Mesodermal cell (in vitro differentiated cells): ENCODE measurements at regions not wholly inside any gene's neighbourhood (a gene's known extent, or its start where the extent isn't known, plus 50 kb on each side); places are given as distances from the start of the nearest gene placed in this dataset.

Experiments
- H3K27ac ChIP-seq: 2 replicates; pipeline ENCODE4 v1.7.0; 2013; ENCODE audit warnings: mild to moderate bottlenecking, low read depth, low read length, moderate library complexity; ENCODE audit not compliant: severe bottlenecking
- H3K36me3 ChIP-seq: 2 replicates; pipeline ENCODE4 v1.7.1; 2013; ENCODE audit warnings: mild to moderate bottlenecking, low read length, moderate library complexity; ENCODE audit not compliant: control insufficient read depth, insufficient read depth
- H3K4me1 ChIP-seq: one replicate; pipeline ENCODE4 v1.7.1; 2013; ENCODE audit warnings: mild to moderate bottlenecking, low read length; ENCODE audit not compliant: insufficient read depth, control insufficient read depth, poor library complexity, severe bottlenecking
- H3K4me3 ChIP-seq: 2 replicates; pipeline ENCODE4 v1.7.0; 2013; ENCODE audit warnings: low read length, control low read depth, mild to moderate bottlenecking; ENCODE audit not compliant: insufficient read depth, poor library complexity, severe bottlenecking; ENCODE audit errors: extremely low read depth
- H3K9me3 ChIP-seq: 2 replicates; pipeline ENCODE4 v1.7.1; 2013; ENCODE audit warnings: mild to moderate bottlenecking, low read length, moderate library complexity; ENCODE audit not compliant: control insufficient read depth
- WGBS, 2 experiments: methylation state at CpG; one replicate each; pipeline ENCODE4 v1.1.5; 2013; ENCODE audit warnings: missing lambda C conversion rate in 2 of 2; ENCODE audit not compliant: insufficient coverage in 2 of 2; 5-methylcytosine and 5-hydroxymethylcytosine counted together

DNA sequence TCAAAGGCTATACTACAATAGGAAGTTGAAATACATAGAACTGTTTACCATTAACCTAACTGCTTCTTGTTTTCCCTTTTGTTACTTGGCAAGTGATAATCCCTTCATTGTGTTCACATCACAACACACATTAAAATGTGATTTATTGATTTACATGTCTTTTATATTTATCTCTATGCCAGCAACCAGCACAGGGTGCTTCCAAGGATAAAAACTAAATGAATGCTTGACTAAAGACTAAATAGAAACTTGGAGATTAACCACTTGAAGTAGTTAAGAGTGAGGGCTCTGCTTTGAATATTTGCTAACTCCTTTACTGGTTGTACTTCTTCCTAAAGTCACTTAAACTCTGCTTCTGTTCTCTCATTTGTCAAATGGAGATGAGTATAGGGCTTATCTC, 1730.6 kb downstream of the EFNA5 start:
- Histone ChIP-seq H3K4me3 (no peak overlapping the region), H3K4me1 (no peaks in the 10 kb centered on the region), H3K36me3 (no peaks in the 10 kb centered on the region), H3K9me3 (no peaks in the 10 kb centered on the region), H3K27ac (no peak overlapping the region)

DNA sequence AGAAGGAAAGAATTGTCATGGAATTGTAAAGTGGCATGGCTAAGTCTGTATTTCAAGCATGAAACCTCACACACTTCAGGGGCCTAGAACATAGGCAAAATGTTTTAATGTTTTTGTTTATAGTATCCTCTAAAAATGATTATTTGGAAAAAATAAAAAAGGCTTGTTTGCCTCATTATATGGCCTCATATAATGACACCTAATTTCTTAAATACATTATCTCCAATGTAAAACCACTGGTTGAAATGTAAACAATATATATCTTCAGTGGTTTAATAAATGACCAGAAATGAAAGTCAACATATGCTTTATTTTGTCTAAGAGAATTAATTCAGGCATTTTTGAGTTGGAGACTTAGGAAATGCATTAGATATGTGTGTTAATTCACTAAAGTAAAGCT, 1736.6 kb downstream of the EFNA5 start:
- Histone ChIP-seq H3K9me3 (no peaks in the 10 kb centered on the region), H3K36me3 (no peaks in the 10 kb centered on the region), H3K4me1 (no peaks in the 10 kb centered on the region), H3K27ac (no peak overlapping the region), H3K4me3 (no peak overlapping the region)

DNA sequence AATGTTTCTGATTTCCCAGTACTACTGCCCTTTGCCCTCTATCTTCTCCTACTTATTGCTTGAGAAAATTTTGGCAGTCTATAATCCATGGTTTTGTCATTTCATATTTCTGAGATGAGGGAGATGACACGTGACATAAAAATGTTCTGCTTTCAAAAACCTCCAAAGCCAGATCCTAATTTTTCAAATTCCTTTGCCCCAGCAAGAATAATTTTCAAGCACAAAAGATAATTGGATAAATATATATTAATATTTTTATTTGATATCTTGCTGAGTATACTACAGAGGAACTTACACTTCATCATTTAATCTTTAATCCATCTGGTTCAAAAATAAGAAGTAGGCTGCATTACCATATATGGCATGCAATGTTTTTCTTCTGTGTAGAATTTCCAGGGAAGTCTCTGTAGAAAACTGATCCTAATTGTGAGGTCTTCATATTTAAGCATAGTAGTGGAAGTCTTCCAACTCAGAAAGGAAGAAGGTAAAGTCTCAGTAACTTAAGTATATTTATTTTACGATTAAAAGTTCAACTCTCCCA, 1738.8 kb downstream of the EFNA5 start:
- H3K27ac ChIP-seq = no peak overlapping the region
- no CpG with 5 or more reads among the region's 2 CpGs for WGBS, 2 experiments
- H3K36me3 ChIP-seq = no peaks in the 10 kb centered on the region
- H3K4me3 ChIP-seq = no peak overlapping the region
- H3K4me1 ChIP-seq = no peaks in the 10 kb centered on the region
- no peaks in the 10 kb centered on the region for H3K9me3 ChIP-seq

DNA sequence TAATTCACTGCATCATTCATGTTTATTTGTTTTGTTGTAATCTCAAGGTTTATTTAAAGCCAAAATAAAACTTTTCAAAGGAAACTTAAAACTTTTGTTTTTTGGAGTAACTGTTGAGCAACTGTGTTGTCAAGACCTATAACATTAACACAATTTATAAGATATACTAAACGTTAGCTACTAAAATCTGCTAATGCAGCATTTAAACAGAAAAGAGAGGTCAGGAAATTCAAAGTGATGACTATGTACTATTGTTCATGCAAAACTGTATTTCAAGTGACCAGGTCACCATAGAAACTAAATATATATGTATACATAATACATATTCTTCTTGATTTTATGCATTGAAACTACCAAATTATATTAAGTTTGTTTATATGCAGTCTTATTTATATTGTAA, 1740.9 kb downstream of the EFNA5 start:
- no CpG with 5 or more reads among the region's 1 CpG for WGBS, 2 experiments
- Histone ChIP-seq H3K4me1 (no peaks in the 10 kb centered on the region), H3K9me3 (no peaks in the 10 kb centered on the region), H3K36me3 (no peaks in the 10 kb centered on the region), H3K27ac (no peak overlapping the region), H3K4me3 (no peak overlapping the region)

DNA sequence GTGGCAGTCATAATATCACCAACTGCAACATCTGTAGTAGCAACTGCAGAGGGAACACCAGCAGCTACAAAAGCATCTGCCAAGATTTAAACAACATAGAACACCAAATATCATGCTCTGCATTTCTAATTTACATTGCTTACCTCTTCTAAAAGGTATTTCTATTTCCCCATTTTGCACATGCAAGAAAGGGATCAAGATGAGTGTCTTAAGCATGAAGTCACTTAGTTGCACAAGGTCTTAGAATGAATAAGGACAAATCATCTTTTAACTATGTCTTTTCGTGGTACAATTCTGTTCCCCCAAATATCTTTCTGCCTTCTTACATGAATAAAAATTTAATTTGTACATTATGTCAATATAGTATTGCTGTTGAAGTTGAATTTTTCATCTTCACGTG, 1746.4 kb downstream of the EFNA5 start:
- Histone ChIP-seq H3K9me3 (no peaks in the 10 kb centered on the region), H3K27ac (no peak overlapping the region), H3K4me3 (no peak overlapping the region), H3K36me3 (no peaks in the 10 kb centered on the region), H3K4me1 (no peaks in the 10 kb centered on the region)
- WGBS, 2 experiments = no CpG with 5 or more reads among the region's 2 CpGs

DNA sequence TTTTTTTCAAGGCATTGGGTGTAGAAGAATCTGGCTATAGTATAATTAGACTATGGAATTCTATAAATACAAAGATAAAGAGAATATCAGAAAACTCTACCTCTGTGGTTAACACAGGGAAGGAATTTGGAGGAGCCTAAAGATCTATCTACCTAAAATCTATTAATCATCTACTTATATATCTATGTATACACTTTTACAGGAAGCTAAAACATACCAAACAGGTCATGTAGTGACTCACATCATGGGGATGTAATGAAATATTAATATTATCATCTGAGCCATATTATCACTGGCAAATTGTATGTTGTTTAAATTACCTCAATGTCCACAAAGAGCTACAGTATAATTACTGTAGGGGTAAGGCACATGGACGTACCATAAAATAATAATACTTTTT, 1748.2 kb downstream of the EFNA5 start:
- H3K4me3 ChIP-seq = no peak overlapping the region
- H3K27ac ChIP-seq = no peak overlapping the region
- H3K36me3 ChIP-seq = no peaks in the 10 kb centered on the region
- WGBS, 2 experiments = no CpG with 5 or more reads among the region's 1 CpG
- no peaks in the 10 kb centered on the region for H3K4me1 ChIP-seq
- H3K9me3 ChIP-seq = no peaks in the 10 kb centered on the region

DNA sequence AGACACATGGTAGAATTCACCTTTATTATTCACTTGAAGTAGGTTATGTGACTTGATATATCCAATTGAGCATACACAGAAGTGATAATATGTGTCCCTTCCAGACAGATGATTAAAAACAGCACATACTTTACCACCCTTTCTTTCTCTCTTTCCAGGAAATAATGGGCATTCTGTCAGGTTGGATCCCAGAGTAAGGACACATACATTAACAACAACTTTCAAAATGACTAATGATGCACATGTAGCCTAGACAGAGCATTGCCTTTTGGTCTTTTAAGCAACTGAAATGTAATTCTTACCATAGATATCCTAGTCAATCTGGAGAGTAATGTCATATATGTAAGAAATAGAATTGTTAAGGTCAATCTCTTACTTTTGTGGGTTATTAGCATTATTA, 1748.7 kb downstream of the EFNA5 start:
- Histone ChIP-seq H3K36me3 (no peaks in the 10 kb centered on the region), H3K9me3 (no peaks in the 10 kb centered on the region), H3K4me3 (no peak overlapping the region), H3K4me1 (no peaks in the 10 kb centered on the region), H3K27ac (no peak overlapping the region)

DNA sequence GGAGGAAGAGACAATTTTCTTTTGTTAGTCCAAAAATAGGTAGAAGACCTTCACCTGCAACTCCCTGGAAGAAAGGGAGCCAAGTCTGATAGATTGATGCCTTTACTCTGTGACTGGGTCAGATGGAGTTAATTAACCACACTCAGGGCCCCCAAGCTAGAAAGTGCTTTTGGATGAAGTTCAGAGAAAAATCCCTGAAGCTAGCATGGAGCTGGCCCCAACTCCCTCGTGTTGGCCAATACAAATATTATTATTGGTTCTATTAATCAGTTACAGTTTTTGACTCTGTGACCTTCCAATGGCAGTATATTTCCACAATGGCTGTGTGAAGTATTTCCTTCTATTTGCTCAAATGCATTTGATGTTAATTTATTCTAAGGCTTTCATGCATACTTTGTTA, 1753.5 kb downstream of the EFNA5 start:
- Histone ChIP-seq H3K27ac (no peak overlapping the region), H3K4me3 (no peak overlapping the region), H3K36me3 (no peaks in the 10 kb centered on the region), H3K4me1 (no peaks in the 10 kb centered on the region), H3K9me3 (no peaks in the 10 kb centered on the region)
- WGBS, 2 experiments = no CpG with 5 or more reads among the region's 1 CpG

DNA sequence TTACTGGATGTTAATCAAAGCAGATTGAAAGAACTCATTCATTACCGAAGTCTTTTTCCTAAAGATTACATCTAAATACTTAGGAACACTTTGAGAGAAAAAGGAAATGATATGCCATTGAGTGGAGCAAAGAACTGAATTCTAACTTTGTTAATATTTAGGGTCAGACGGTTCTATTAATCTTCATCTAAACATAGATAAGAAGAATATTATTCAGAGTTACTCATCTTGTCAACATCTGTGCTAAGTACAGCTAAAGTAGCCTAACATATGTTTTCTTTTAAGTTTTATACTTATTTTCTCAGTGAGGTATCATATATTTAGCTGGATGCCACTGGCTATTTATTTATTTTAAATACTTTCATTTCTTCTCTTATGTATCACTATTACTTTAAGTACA, 1763.7 kb downstream of the EFNA5 start:
- no peaks in the 10 kb centered on the region for H3K9me3 ChIP-seq
- no peaks in the 10 kb centered on the region for H3K4me1 ChIP-seq
- no peak overlapping the region for H3K4me3 ChIP-seq
- no peaks in the 10 kb centered on the region for H3K36me3 ChIP-seq
- no CpG with 5 or more reads among the region's 2 CpGs for WGBS, 2 experiments
- no peak overlapping the region for H3K27ac ChIP-seq

DNA sequence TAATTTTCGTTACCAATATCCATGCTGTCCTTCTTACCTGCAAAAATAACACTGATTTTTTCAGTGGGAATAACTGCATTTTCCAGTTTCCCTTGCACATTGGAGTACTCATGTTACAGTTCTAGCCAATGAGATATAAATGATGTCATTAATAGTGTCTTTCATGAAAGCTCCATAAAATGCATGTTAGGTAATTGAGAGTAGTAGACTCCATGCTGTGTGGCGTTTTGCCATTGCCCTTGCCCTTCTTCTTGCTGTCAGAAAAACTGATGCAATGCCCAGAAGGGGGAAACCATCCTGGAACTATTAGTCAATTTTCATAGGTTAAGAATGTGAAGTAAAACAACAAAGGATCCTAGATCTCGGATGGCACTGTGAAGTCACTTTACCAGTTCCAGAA, 1765.3 kb downstream of the EFNA5 start:
- no peak overlapping the region for H3K4me3 ChIP-seq
- no peaks in the 10 kb centered on the region for H3K4me1 ChIP-seq
- 71 to 92% methylated on average over 1 to 2 of the region's 3 CpGs for WGBS, 2 experiments
- no peaks in the 10 kb centered on the region for H3K9me3 ChIP-seq
- H3K36me3 ChIP-seq = no peaks in the 10 kb centered on the region
- H3K27ac ChIP-seq = no peak overlapping the region

DNA sequence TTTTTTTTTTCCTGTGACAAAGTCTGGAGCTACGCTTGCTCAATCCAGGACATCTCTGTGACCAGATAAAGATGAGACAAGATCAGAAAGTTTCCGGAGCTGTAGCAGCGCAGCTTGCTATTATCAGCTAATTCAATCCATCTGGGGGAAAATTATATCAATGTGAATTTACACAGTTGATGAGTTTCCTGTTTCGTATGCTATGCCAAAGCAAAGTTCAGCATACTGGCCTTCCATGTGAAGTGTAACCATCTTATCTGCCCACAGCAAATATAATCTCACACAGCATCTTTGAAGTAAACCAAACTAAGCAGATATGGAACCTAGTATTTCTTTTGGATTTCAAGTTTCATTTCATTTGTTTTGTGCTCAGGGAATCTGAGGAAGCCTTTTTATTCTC, 1767.7 kb downstream of the EFNA5 start:
- 100% methylated on average over 1 of the region's 4 CpGs; no CpG with 5 or more reads in 1 of the 2 experiments for WGBS, 2 experiments
- no peaks in the 10 kb centered on the region for H3K9me3 ChIP-seq
- no peak overlapping the region for H3K27ac ChIP-seq
- no peak overlapping the region for H3K4me3 ChIP-seq
- no peaks in the 10 kb centered on the region for H3K36me3 ChIP-seq
- H3K4me1 ChIP-seq = no peaks in the 10 kb centered on the region

DNA sequence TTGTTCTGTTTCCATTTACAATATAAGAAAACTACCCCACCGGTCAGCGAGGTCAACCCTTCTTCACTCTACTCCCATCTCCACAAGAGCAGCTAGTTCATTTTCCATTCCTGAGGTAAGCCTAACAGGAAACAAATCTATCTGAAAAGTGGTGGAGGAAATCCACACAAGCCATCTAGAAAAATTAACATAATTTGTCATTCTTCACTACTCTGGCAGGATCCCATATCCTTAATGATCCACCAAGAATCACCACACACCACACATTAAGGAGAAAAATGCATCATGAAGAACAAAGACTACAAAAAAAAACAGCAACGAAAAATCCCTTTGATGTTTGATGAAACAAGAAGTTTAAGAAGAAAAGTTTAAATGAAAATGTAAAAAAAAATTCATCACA, 1771.0 kb downstream of the EFNA5 start:
- Histone ChIP-seq H3K36me3 (no peaks in the 10 kb centered on the region), H3K4me1 (no peaks in the 10 kb centered on the region), H3K27ac (no peak overlapping the region), H3K9me3 (no peaks in the 10 kb centered on the region), H3K4me3 (no peak overlapping the region)
- 100% methylated on average over 2 of the region's 3 CpGs; no CpG with 5 or more reads in 1 of the 2 experiments for WGBS, 2 experiments
